Uterus (tissue), 3 donors: ENCODE measurements at regions not wholly inside any gene's neighbourhood (a gene's known extent, or its start where the extent isn't known, plus 50 kb on each side); places are given as distances from the start of the nearest gene placed in this dataset. TPM values are rescaled to one million over a fixed set of nuclear protein-coding genes. Genes with fewer than 3 reads are reported as not detected.
"Not testable (repeated sequence)": the region's sequence is repeated elsewhere in the genome, so short reads cannot be mapped to it uniquely, and the experiment has no call there.

Experiments
- DNase-seq, 2 donors: peaks; one replicate each; pipeline ENCODE4 v3.0.0-alpha.2; 2019 to 2020
- H3K27ac ChIP-seq, 2 donors: fragments of 200-600 bp; sonication (generic); 1 replicate in 1 of 2; 2 replicates in 1 of 2; pipeline ENCODE4 v1.5.1; 2016 to 2018
- H3K27me3 ChIP-seq, 2 donors: fragments of 200-600 bp; sonication (generic); one replicate each; pipeline ENCODE4 v1.5.1; 2018 to 2019; ENCODE audit warnings: control low read depth in 1 of 2
- H3K36me3 ChIP-seq, 2 donors: fragments of 200-600 bp; sonication (generic); one replicate each; pipeline ENCODE4 v1.5.1; 2019; ENCODE audit warnings: control low read depth in 1 of 2
- H3K4me1 ChIP-seq, 2 donors: fragments of 200-600 bp; sonication (generic); one replicate each; pipeline ENCODE4 v1.5.1; 2018 to 2019; ENCODE audit warnings: control low read depth in 1 of 2
- H3K4me3 ChIP-seq, 2 donors: fragments of 200-600 bp; sonication (generic); 1 replicate in 1 of 2; 2 replicates in 1 of 2; pipeline ENCODE4 v1.5.1; 2018 to 2019; ENCODE audit warnings: mild to moderate bottlenecking in 1 of 2
- H3K9me3 ChIP-seq, 2 donors: fragments of 200-600 bp; sonication (generic); one replicate each; pipeline ENCODE4 v1.5.1; 2019; ENCODE audit warnings: control low read depth in 1 of 2
- CTCF ChIP-seq, 4 experiments: fragments of 200-600 bp in 2 of 4; fragments of 450-650 bp in 2 of 4; sonication (generic) in 2 of 4; IDR thresholded peaks; one replicate each; pipeline ENCODE4 v1.5.1; 2016 to 2019; ENCODE audit warnings: antibody characterized with exemption in 4 of 4, mild to moderate bottlenecking in 2 of 4, moderate library complexity in 1 of 4
- POLR2A ChIP-seq, 2 donors: fragments of 450-650 bp; IDR thresholded peaks; one replicate each; pipeline ENCODE4 v1.6.1; 2016; ENCODE audit warnings: antibody characterized with exemption in 2 of 2, mild to moderate bottlenecking in 1 of 2, moderate library complexity in 1 of 2
- intact Hi-C: fragments of 100-400 bp; cut with DNase I; formaldehyde crosslinking; loops from one replicate; pipeline ENCODE4 v1.15.1; 2023; ENCODE audit warnings: low total_unique reads
- small RNA-seq: library from RNA; depleted of rRNA; stranded (forward); fragments of <200 nt; gene quantifications from one replicate; pipeline ENCODE3, GENCODE V24; 2016
- donor health status: DM: yes; HTN: yes; CAD: no.

GRCh38 chr4:131750469-131750868, 1398.6 kb upstream of the PCDH10 start:
- H3K27ac ChIP-seq, H3K9me3 ChIP-seq, H3K27me3 ChIP-seq, H3K4me1 ChIP-seq, H3K4me3 ChIP-seq, H3K36me3 ChIP-seq, intact Hi-C loops: not testable (repeated sequence)
- peak in 1 of 2 donors; percentile 50 for DNase-seq

- H3K27ac ChIP-seq, intact Hi-C loops, H3K36me3 ChIP-seq, H3K27me3 ChIP-seq, H3K9me3 ChIP-seq, DNase-seq, H3K4me3 ChIP-seq, H3K4me1 ChIP-seq: not testable (repeated sequence)
These were observed 1386.9 kb upstream of the PCDH10 start for GRCh38 chr4:131762234-131762633.

- Histone ChIP-seq H3K27me3 (no peaks in the 10 kb centered on the region), H3K4me3 (no peak overlapping the region), H3K27ac (no peak overlapping the region), H3K4me1 (no peaks in the 10 kb centered on the region), H3K9me3 (no peaks in the 10 kb centered on the region), H3K36me3 (no peaks in the 10 kb centered on the region)
- intact Hi-C loops = no loop called here
- TF ChIP-seq CTCF (IDR thresholded peaks at IDR 0.05) (no peak), POLR2A (IDR thresholded peaks at IDR 0.05) (no peak)
- DNase-seq = peak in 1 of 2 donors; percentile 12
These were observed 1384.4 kb upstream of the PCDH10 start for GRCh38 chr4:131764730-131765129.

- H3K4me1 ChIP-seq, H3K4me3 ChIP-seq, intact Hi-C loops, H3K27ac ChIP-seq, DNase-seq, H3K9me3 ChIP-seq, H3K36me3 ChIP-seq, H3K27me3 ChIP-seq: not testable (repeated sequence)
These were observed 1374.7 kb upstream of the PCDH10 start for GRCh38 chr4:131774382-131774781.

GRCh38 chr4:131810565-131810964, 1338.5 kb upstream of the PCDH10 start:
- H3K27me3 ChIP-seq, H3K9me3 ChIP-seq, intact Hi-C loops, H3K36me3 ChIP-seq, H3K4me3 ChIP-seq, H3K4me1 ChIP-seq, H3K27ac ChIP-seq, DNase-seq: not testable (repeated sequence)

Small RNAs in the stretch of these regions (small RNA-seq; reads per million reads assigned to genes)
- gene AC105424.1 = not detected
- gene RF00156 = not detected
- gene RN7SL205P = not detected
- gene RNU6-224P = not detected
